Endothelial cell of umbilical vein (primary cell): ENCODE measurements at regions not wholly inside any gene's neighbourhood (a gene's known extent, or its start where the extent isn't known, plus 50 kb on each side); places are given as distances from the start of the nearest gene placed in this dataset.

ENCODE experiments used
- BruUV-seq: library from RNA; stranded (reverse); fragments of 400-500 nt; replicated peaks from 2 replicates; lab custom pipeline; 2021; lab: Mats Ljungman, UMichigan
- CTCF ChIA-PET: fragments of 300-600, 350-600 bp; sonication (Branson Sonifier 250); formaldehyde crosslinking; loops from one replicate; lab custom pipeline; 2021; ENCODE audit warnings: antibody characterized with exemption, inconsistent platforms; lab: Charles Lee
- POLR2A ChIA-PET: fragments of 300-600, 350-600 bp; sonication (Branson Sonifier 250); formaldehyde crosslinking; loops from one replicate; lab custom pipeline; 2021; ENCODE audit warnings: antibody characterized with exemption, inconsistent platforms; lab: Charles Lee
- DNase-seq: peaks from one replicate; pipeline ENCODE4 v3.0.0-alpha.2; 2011; ENCODE audit warnings: low read depth, low spot score
- FAIRE-seq: peaks from 2 replicates; lab custom pipeline; 2011; peaks lifted over from hg19 to GRCh38; lab: Jason Lieb, UNC
- H2AFZ ChIP-seq: 2 replicates; pipeline ENCODE4 v1.6.0; 2012; ENCODE audit warnings: low read depth, low read length, control low read depth, inconsistent platforms
- H3K27ac ChIP-seq: 2 replicates; pipeline ENCODE4 v1.5.1; 2011; ENCODE audit warnings: low read depth, mild to moderate bottlenecking, control low read depth, low read length, moderate library complexity; ENCODE audit not compliant: insufficient read depth
- H3K27me3 ChIP-seq, 2 experiments: 2 replicates each; pipeline versions ENCODE4 v1.6.0 to v1.6.1; 2011; ENCODE audit warnings: low read length in 2 of 2, mixed read lengths in 1 of 2; ENCODE audit not compliant: control insufficient read depth in 2 of 2, insufficient read depth in 2 of 2
- H3K36me3 ChIP-seq, 2 experiments: 2 replicates in 1 of 2; 3 replicates in 1 of 2; pipeline ENCODE4 v1.5.1; 2011; ENCODE audit warnings: low read length in 2 of 2, mild to moderate bottlenecking in 1 of 2, moderate library complexity in 1 of 2; ENCODE audit not compliant: control insufficient read depth in 2 of 2, insufficient read depth in 2 of 2; ENCODE audit errors: extremely low read depth in 1 of 2
- H3K4me1 ChIP-seq: 3 replicates; pipeline ENCODE4 v1.5.1; 2011; ENCODE audit warnings: mild to moderate bottlenecking, low read length; ENCODE audit not compliant: control insufficient read depth, insufficient read depth; ENCODE audit errors: extremely low read depth
- H3K4me2 ChIP-seq: 2 replicates; pipeline ENCODE4 v1.6.1; 2011; ENCODE audit warnings: low read length, control low read depth, mixed read lengths; ENCODE audit not compliant: insufficient read depth
- H3K4me3 ChIP-seq, 3 experiments: fragments of 200-600 bp in 1 of 3; sonication (generic), shearing (Covaris generic) in 1 of 3; replicated peaks in 1 of 3; 2 replicates each; pipeline ENCODE4 v1.5.1; 2011 to 2016; ENCODE audit warnings: control low read depth in 3 of 3, low read length in 3 of 3, mild to moderate bottlenecking in 2 of 3, inconsistent platforms in 1 of 3, low read depth in 1 of 3, moderate library complexity in 1 of 3; ENCODE audit not compliant: insufficient read depth in 1 of 3
- H3K79me2 ChIP-seq: 2 replicates; pipeline ENCODE4 v1.6.0; 2012; ENCODE audit warnings: low read length, inconsistent platforms; ENCODE audit not compliant: control insufficient read depth, insufficient read depth
- H3K9ac ChIP-seq: replicated peaks from 2 replicates; pipeline ENCODE3; 2011; ENCODE audit warnings: low read length, control low read depth; ENCODE audit not compliant: insufficient read depth; ENCODE audit errors: extremely low read depth
- H3K9me1 ChIP-seq: replicated peaks from 3 replicates; pipeline ENCODE4 v1.6.0; 2011; ENCODE audit warnings: mild to moderate bottlenecking, low read length; ENCODE audit not compliant: control insufficient read depth, insufficient read depth; ENCODE audit errors: extremely low read depth
- H3K9me3 ChIP-seq: replicated peaks from 2 replicates; pipeline ENCODE4 v1.5.1; 2012; ENCODE audit warnings: low read length, inconsistent platforms; ENCODE audit not compliant: control insufficient read depth, insufficient read depth
- H4K20me1 ChIP-seq: replicated peaks from 2 replicates; pipeline ENCODE3; 2011; ENCODE audit warnings: mild to moderate bottlenecking, low read length; ENCODE audit not compliant: control insufficient read depth, insufficient read depth; ENCODE audit errors: extremely low read depth
- CTCF ChIP-seq, 2 donors: IDR thresholded peaks; 1 replicate in 1 of 2; 2 replicates in 1 of 2; pipeline ENCODE4 v1.5.1; 2011; ENCODE audit warnings: low read length in 2 of 2, mild to moderate bottlenecking in 2 of 2, moderate library complexity in 2 of 2, control low read depth in 1 of 2, inconsistent platforms in 1 of 2, low read depth in 1 of 2; ENCODE audit not compliant: insufficient read depth in 1 of 2; ENCODE audit errors: extremely low read depth in 1 of 2
- EZH2 ChIP-seq: IDR thresholded peaks from 2 replicates; pipeline ENCODE4 v1.6.1; 2012; ENCODE audit warnings: borderline replicate concordance, low read depth, mild to moderate bottlenecking, moderate library complexity, low read length, inconsistent platforms; ENCODE audit not compliant: severe bottlenecking
- FOS ChIP-seq: IDR thresholded peaks from 2 replicates; pipeline ENCODE4 v1.6.1; 2011; ENCODE audit warnings: mild to moderate bottlenecking, low read length, moderate library complexity, borderline replicate concordance; ENCODE audit not compliant: insufficient read depth
- GATA2 ChIP-seq: IDR thresholded peaks from 2 replicates; pipeline ENCODE4 v1.7.0; 2011; ENCODE audit warnings: low read depth, mild to moderate bottlenecking, moderate library complexity, mixed read lengths, low read length; ENCODE audit not compliant: insufficient read length, insufficient read depth
- JUN ChIP-seq: IDR thresholded peaks from 2 replicates; pipeline ENCODE4 v1.6.1; 2011; ENCODE audit warnings: borderline replicate concordance, low read depth; ENCODE audit not compliant: insufficient read length, insufficient read depth
- MAX ChIP-seq: IDR thresholded peaks from 2 replicates; pipeline ENCODE4 v1.6.1; 2011; ENCODE audit not compliant: insufficient read depth, insufficient read length
- MYC ChIP-seq: IDR thresholded peaks from one replicate; pipeline ENCODE4 v1.6.1; 2011; ENCODE audit warnings: mild to moderate bottlenecking, low read depth, low read length
- POLR2A ChIP-seq: IDR thresholded peaks from 2 replicates; pipeline ENCODE4 v1.6.1; 2012; ENCODE audit warnings: low read depth, mild to moderate bottlenecking, control low read depth, low read length
- POLR2AphosphoS5 ChIP-seq: IDR thresholded peaks from 2 replicates; pipeline ENCODE4 v1.6.1; 2012; ENCODE audit warnings: low read depth, mild to moderate bottlenecking, control low read depth, low read length, moderate library complexity; ENCODE audit not compliant: insufficient read depth
- dilution Hi-C: fragments of 300-500 bp; cut with MboI; formaldehyde crosslinking; loops from one replicate; pipeline ENCODE4 v1.15.0; 2019; ENCODE audit warnings: low sequenced_read_pairs; ENCODE audit not compliant: extremely low pct_ligation_motif_present
- intact Hi-C: fragments of 100-400 bp; cut with micrococcal nuclease; formaldehyde crosslinking; loops from one replicate; pipeline ENCODE4 v1.10.0; 2022

GRCh38 chr2:104493698-104494097 lies 360.2 kb upstream of the POU3F3 start:
- ChIA-PET POLR2A (no interaction called here), CTCF (no interaction called here)
- Histone ChIP-seq H3K4me2 (no peak overlapping the region), H4K20me1 (no peaks in the 10 kb centered on the region), H3K27ac (no peak overlapping the region), H3K36me3 (no peaks in the 10 kb centered on the region), H3K4me3 (no peak overlapping the region), H3K9ac (no peak overlapping the region), H3K4me1 (no peaks in the 10 kb centered on the region), H3K79me2 (no peaks in the 10 kb centered on the region), H3K27me3 (no peaks in the 10 kb centered on the region), H3K9me3 (peaks cover 4% of the 10 kb centered on the region), H2AFZ (no peak overlapping the region), H3K9me1 (no peaks in the 10 kb centered on the region)
- FAIRE-seq (no peak), DNase-seq (no peak)
- dilution Hi-C loops: no loop called here
- no TSS peak for BruUV-seq
- TF ChIP-seq POLR2AphosphoS5 (no peak), MYC (no peak), JUN (no peak), MAX (no peak), GATA2 (no peak), FOS (no peak), EZH2 (no peak), CTCF (IDR thresholded peaks at IDR 0.05; ENCODE audit: extremely low read depth in 1 of 2, insufficient read depth in 1 of 2, low read depth in 1 of 2, low read length in 2 of 2) (no peak), POLR2A (no peak)
- intact Hi-C loops: no loop called here
